Astrocyte of the cerebellum (primary cell): ENCODE measurements at regions not wholly inside any gene's neighbourhood (a gene's known extent, or its start where the extent isn't known, plus 50 kb on each side); places are given as distances from the start of the nearest gene placed in this dataset.

Experiments used
- DNase-seq: peaks from one replicate; pipeline ENCODE4 v3.0.0-alpha.2; 2011; ENCODE audit warnings: low read depth
- H3K4me3 ChIP-seq: 2 replicates; pipeline ENCODE4 v1.5.1; 2011; ENCODE audit warnings: mild to moderate bottlenecking, low read depth, low read length, moderate library complexity
- in situ Hi-C: cut with HindIII; loops from 2 replicates; pipeline ENCODE4 v1.10.0; 2017; ENCODE audit warnings: low sequenced_read_pairs
- TF ChIP-seq, protein P1 (sequence below): IDR thresholded peaks from 2 replicates; pipeline ENCODE4 v1.5.1; 2012; ENCODE audit warnings: low read length, low read depth, moderate library complexity, mild to moderate bottlenecking; ENCODE audit errors: missing control alignments

DNA sequence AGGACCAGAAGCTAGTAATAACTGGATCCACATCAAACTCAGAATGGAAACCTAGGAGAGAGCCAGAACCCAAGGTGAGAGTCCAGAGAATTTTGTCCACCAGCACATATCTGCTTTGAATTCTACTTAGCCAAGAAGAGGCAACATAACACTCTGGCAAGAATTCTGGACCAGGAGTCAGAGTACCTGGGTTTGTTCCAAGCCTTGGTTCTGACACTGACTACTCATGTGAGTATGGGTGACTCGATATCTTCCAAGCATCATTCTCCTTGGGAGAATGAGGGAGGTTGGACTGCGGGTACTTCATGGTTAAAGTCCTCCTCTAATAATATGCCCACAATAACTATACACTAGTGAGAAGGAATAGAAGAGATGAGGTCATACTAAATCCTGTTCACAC, 144.0 kb upstream of the JADE1 start:
- TF ChIP-seq, protein P1, sequence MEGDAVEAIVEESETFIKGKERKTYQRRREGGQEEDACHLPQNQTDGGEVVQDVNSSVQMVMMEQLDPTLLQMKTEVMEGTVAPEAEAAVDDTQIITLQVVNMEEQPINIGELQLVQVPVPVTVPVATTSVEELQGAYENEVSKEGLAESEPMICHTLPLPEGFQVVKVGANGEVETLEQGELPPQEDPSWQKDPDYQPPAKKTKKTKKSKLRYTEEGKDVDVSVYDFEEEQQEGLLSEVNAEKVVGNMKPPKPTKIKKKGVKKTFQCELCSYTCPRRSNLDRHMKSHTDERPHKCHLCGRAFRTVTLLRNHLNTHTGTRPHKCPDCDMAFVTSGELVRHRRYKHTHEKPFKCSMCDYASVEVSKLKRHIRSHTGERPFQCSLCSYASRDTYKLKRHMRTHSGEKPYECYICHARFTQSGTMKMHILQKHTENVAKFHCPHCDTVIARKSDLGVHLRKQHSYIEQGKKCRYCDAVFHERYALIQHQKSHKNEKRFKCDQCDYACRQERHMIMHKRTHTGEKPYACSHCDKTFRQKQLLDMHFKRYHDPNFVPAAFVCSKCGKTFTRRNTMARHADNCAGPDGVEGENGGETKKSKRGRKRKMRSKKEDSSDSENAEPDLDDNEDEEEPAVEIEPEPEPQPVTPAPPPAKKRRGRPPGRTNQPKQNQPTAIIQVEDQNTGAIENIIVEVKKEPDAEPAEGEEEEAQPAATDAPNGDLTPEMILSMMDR: no peak
- no peak overlapping the region for H3K4me3 ChIP-seq
- in situ Hi-C loops: no loop called here
- no peak for DNase-seq

- no peak overlapping the region for H3K4me3 ChIP-seq
- in situ Hi-C loops: no loop called here
- TF ChIP-seq, protein P1: no peak
- DNase-seq: no peak
These were observed 146.2 kb upstream of the JADE1 start for GRCh38 chr4:128663325-128663724.

DNA sequence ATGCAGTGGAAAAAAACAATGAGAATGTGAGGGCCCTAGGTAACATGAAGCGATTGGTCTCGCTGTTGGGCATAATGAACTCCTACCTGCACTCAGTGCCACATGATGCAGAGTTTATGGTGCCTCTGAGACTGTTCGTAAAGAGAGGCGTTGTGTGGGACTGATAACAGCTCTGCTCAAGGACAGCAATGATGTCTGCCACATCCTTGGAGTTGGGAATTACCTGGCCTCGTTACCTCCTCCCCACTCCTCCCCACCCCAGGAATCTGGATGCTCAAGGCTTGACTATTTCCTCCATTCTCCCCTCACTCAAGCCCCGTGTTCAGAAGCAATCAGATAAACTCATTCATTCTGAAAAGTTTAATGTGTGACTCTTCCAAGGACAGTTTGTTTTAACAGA, 148.0 kb upstream of the JADE1 start:
- no peak overlapping the region for H3K4me3 ChIP-seq
- in situ Hi-C loops: no loop called here
- no peak for DNase-seq
- TF ChIP-seq, protein P1: no peak

- TF ChIP-seq, protein P1: no peak
- DNase-seq: no peak
These were observed 148.9 kb upstream of the JADE1 start for GRCh38 chr4:128660361-128661215.

DNA sequence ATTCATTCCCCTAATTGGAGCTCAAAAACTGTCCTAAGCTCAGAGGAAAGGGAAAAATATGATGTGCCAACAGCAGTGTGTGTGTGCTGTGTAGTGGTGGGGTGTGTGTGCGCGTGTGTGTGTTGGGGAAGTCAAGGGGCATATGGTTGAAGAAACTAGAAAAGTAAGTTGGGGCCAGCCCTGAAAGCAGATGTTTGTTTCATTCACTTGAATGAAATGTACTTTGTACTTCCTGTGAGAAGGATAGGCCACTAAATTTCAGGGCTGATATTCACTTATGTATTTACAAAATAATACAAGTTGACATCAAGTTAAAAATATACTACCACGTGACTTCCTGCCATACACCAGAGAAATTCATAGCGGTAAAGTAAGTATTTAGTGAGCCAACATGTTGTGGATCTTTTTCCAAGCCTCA, 151.3 kb upstream of the JADE1 start:
- in situ Hi-C loops: no loop called here
- TF ChIP-seq, protein P1: no peak
- no peak for DNase-seq
- no peak overlapping the region for H3K4me3 ChIP-seq

More at GRCh38 chr4:128660361-128661215, 148.9 kb upstream of the JADE1 start:
- no peak overlapping the region for H3K4me3 ChIP-seq
- in situ Hi-C loops: no loop called here

- in situ Hi-C loops: no loop called here
- TF ChIP-seq, protein P1: no peak
- H3K4me3 ChIP-seq: no peak overlapping the region
- DNase-seq: no peak
These were observed 151.9 kb upstream of the JADE1 start for GRCh38 chr4:128657638-128658037.
